Islet precursor cell (in vitro differentiated cells): ENCODE measurements at regions not wholly inside any gene's neighbourhood (a gene's known extent, or its start where the extent isn't known, plus 50 kb on each side); places are given as distances from the start of the nearest gene placed in this dataset.
A peak's percentile ranks its signal among the peaks of the same experiment; 100 is the strongest.
"Not testable (repeated sequence)": the region's sequence is repeated elsewhere in the genome, so short reads cannot be mapped to it uniquely, and the experiment has no call there.

ENCODE experiments used
- DNase-seq: peaks from one replicate; pipeline ENCODE4 v3.0.0-alpha.2; 2018

DNA sequence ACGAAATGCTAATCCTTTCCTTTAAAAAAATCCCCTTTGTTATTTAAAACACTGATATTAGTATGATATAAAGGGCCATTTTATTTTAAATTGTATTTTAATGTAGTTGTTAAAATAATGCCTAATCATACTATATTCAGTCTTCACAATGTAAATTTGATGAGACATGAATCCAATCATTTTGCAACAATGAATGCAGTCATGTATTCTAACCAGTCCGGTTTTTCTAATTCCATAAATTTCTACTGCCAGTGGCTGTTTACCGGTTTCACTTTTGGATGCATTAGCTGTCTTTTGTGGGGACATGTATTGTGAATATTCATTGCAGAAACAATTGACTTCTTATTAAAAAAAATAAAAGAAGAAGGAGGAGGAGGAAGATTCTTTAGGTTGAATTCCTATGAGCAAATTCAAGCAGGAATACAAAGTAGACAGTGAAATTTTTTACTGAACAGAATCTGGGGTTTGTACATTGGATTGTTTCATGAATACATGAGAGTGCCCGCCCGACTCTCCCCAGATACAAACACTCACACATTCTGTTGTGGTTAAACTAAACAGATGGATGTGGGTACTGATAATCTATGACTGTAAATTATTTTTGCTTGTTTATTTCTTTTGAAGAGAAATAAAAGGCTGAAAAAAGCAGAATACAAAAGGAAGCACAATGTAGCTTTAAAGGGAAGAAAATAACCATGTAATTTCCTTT is 624.8 kb upstream of the PTBP2 start:
- DNase-seq = no peak

DNA sequence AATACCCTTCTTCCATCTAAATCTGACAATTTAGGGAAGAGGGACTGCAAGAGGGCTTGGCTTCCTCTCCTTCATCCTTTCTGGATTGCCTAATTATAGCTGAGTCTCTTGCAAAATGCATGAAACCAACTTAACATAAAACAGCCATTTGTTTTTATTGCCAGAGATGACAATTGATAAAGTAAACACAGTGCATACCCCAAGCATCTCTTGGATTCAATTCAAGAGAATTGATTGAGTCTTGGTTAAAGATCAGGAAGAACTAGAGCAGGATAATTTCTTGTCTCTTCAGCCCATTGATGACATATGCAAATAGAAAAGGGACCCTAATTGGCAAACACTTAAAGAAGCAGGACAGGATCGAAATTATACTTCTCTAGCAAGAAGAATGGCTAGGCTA is 617.1 kb upstream of the PTBP2 start:
- no peak for DNase-seq

GRCh38 chr1:96104906-96105305 is 616.7 kb upstream of the PTBP2 start:
- no peak for DNase-seq

GRCh38 chr1:96116731-96117130 is 604.9 kb upstream of the PTBP2 start:
- DNase-seq = no peak

DNA sequence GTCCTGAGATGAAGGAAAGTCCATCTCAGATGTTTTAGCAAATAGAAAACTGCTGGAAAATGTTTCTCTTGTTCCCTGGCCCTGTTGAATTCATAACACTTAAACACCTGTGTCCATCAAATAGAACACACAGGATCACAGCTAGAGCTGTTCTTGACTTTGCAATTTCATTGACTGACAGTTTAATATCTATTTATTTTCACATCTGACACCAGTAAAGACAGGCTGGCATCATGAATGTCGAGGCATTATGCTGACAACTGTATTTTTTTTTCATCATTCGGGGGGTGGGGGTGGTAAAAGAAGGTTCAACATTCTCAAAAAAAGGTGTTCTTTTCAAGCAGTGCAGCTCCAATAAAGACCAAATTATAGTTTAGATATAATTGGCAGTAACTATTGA is 591.2 kb upstream of the PTBP2 start:
- no peak for DNase-seq

- DNase-seq = peak; percentile 61
Measured at GRCh38 chr1:96144636-96145035, 576.9 kb upstream of the PTBP2 start.

DNA sequence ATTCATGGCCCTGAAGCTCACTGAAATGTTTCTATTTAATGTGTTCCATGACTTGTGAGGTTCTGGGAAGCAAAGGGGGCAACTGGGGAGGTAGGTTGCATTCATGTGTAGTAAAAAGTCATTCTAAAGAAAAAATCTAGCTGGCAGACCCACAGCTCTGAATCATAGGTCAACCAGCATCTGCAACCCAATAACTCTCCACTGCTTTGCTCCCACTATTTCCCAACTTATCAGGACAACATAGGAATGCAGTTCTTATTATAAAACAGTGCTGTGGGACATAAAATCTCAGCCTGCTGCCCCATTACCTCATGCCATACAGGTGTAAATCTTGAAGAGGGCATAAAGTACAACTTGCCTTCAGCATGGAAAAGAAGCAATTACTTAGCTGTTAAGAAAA is 576.1 kb upstream of the PTBP2 start:
- DNase-seq = no peak

DNA sequence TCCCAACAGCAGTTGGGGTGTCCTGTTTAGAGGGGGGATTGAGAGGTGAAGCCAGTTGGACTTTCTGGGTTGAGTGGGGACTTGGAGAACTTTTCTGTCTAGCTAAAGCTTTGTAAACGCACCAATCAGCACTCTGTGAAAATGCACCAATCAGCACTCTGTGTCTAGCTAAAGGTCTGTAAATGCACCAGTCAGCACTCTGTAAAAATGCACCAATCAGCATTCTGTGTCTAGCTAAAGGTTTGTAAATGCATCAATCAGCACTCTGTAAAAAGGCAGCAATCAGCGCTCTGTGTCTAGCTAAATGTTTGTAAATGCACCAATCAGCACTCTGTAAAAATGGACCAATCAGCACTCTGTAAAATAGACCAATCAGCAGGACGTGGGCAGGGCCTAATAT is 568.6 kb upstream of the PTBP2 start:
- DNase-seq = not testable (repeated sequence)

GRCh38 chr1:96157101-96157500 is 564.5 kb upstream of the PTBP2 start:
- no peak for DNase-seq

DNA sequence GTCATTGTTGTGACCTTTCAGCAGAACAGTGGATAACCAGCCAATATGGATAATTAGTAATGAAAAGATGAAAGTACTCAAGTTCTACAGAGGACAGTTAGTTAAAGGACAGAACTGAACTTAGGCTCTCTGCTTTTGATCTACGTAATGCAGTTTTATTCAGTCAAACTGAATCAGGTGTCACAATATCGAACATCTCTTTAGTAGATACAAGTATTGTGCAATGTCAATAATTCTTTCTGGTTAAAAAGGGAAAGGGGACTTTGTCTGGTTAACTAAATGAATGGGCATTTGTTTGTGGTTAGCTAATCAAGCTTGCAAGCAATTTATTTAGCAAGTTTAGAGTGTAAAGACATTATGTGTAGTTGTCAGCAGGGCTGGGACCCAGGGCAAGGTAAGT is 562.2 kb upstream of the PTBP2 start:
- no peak for DNase-seq

DNA sequence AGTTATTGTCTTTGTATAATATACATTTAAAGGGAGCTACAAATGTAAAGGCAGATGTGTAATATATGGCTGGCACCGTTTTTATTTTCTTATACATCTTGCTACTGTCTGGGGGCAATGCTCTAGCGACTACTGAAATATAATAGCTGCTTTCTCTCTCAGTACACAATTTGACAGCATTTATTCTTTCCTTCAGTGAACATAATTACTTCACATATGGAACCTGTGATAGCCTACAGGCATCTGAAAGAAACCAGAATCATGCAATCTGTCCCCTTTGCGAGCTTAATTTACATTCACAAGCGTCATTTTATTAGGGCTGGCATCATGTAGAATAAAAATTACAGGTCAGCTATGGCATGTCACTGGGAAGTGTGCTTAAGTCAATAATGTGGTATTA is 557.5 kb upstream of the PTBP2 start:
- DNase-seq = no peak

GRCh38 chr1:96178053-96178452 is 543.5 kb upstream of the PTBP2 start:
- DNase-seq = no peak

- DNase-seq = no peak
Measured at GRCh38 chr1:96183485-96183884, 538.1 kb upstream of the PTBP2 start.

GRCh38 chr1:96183928-96184327 is 537.7 kb upstream of the PTBP2 start:
- DNase-seq = no peak

GRCh38 chr1:96185181-96185580 is 536.4 kb upstream of the PTBP2 start:
- DNase-seq = no peak

DNA sequence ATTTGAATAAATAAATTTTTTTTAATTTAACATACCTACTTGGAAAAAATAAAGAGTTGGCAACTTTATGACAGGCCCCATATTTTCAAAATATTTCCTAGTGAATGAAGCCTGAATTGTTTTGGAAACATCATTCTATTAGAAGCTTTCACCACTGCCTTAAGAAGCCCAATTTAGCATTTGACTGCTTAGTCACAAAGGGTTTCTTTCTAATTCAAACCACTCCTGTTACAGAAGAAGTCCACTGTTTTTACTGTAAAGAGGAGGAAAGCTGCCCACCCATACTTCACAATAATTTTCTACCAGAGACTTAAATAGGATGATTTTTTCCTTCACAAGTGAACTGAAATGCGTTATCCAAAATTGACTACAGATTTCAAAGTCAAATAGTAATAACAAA is 534.6 kb upstream of the PTBP2 start:
- no peak for DNase-seq

DNA sequence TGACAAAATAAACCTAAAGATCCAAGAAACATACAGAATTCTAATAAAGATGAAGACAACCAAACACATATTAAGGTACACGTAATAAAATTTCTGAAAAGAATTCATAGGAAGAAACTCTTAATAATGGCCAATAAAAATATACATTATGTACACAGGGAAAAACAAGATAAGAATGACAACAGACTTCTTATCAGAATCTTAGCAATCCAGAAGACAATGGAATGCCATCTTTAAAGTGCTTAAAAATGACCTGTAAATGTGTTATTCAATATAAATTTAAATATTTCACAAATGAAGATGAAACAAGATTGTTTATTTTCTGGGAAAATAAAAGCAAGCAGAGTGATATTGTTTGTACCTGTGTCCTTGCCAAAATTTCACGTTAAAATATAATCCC is 530.4 kb upstream of the PTBP2 start:
- no peak for DNase-seq

DNA sequence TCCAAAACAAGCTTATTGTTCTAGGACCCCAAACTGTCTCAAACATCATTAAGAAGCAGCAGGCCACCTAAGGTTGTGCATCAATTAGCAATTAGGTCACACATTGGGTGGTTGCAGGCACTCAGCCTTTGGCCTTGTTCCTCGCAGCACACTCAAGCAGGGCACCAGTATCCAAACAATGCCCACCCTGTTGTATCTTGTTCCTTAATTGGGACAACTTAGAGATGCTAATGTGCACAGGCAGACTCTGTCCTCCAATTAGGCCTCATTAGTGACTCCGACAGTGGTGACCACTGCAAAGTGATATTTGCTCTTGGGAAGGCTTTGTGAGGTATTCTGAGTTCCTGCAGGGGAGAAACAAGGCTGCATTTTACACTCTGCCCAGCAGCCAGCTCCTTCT is 515.1 kb upstream of the PTBP2 start:
- peak; percentile 79 for DNase-seq

DNA sequence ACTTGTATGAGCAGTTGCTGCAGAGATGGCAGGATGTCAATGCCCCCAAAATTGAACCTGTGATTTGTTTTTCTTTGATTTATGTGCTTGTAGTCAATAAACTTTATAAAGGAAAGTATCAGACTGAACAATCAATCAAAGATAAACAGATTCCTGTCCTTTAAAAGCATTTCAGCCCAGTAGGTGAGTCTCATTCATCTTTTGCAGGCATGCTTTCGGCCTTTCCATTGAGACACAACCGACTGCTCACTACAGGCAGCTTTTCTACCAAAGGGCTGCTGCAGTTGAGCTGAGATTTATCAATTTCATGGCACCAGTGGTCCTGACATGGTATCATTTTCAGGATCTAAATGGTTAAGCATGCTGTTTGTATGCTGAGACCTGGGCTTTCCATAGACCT is 513.6 kb upstream of the PTBP2 start:
- DNase-seq = no peak

- DNase-seq = no peak
Measured at GRCh38 chr1:96208428-96208827, 513.2 kb upstream of the PTBP2 start.

GRCh38 chr1:96210054-96210453 is 511.5 kb upstream of the PTBP2 start:
- DNase-seq = no peak

- DNase-seq = no peak
Measured at GRCh38 chr1:96211202-96211601, 510.4 kb upstream of the PTBP2 start.

- DNase-seq = no peak
Measured at GRCh38 chr1:96214982-96215381, 506.6 kb upstream of the PTBP2 start.

DNA sequence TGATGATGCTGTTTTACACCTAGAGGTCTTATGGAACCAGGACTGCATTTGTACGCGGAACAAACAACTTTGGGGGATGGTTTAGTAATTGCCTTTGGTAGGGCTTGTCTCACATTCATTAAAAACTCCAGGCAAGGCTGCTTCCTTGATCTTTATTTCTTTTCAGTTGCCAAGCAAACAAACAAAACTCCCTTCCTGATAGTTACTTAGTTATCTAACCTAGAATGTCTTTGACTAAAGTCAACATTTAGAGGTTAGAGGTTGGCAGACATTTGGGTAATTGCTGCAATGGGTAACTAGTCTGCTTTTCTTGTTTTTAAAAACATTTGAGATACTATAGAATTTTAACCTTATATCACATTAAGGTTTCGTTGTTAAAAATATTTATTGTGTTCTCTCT is 500.9 kb upstream of the PTBP2 start:
- no peak for DNase-seq

- no peak for DNase-seq
Measured at GRCh38 chr1:96222701-96223100, 498.9 kb upstream of the PTBP2 start.

GRCh38 chr1:96224229-96224628 is 497.4 kb upstream of the PTBP2 start:
- DNase-seq = not testable (repeated sequence)
